Astrocyte (in vitro differentiated cells and primary cell): ENCODE measurements at regions not wholly inside any gene's neighbourhood (a gene's known extent, or its start where the extent isn't known, plus 50 kb on each side); places are given as distances from the start of the nearest gene placed in this dataset.

Experiments used
- DNase-seq: peaks from one replicate; pipeline ENCODE4 v3.0.0-alpha.2; 2010; ENCODE audit warnings: low read depth
- FAIRE-seq: peaks from 2 replicates; lab custom pipeline; 2011; peaks lifted over from hg19 to GRCh38; lab: Jason Lieb, UNC
- H2AFZ ChIP-seq: 2 replicates; pipeline ENCODE4 v1.6.0; 2012; ENCODE audit warnings: low read depth, low read length, inconsistent platforms
- H3K27ac ChIP-seq: 2 replicates; pipeline ENCODE4 v1.5.1; 2011; ENCODE audit warnings: low read depth, low read length, inconsistent platforms
- H3K27me3 ChIP-seq: 2 replicates; pipeline ENCODE4 v1.6.0; 2011; ENCODE audit warnings: low read length, inconsistent platforms; ENCODE audit not compliant: insufficient read depth
- H3K36me3 ChIP-seq: 2 replicates; pipeline ENCODE4 v1.5.1; 2011; ENCODE audit warnings: low read length, inconsistent platforms; ENCODE audit not compliant: insufficient read depth
- H3K4me1 ChIP-seq: 2 replicates; pipeline ENCODE4 v1.5.1; 2011; ENCODE audit warnings: low read length, inconsistent platforms; ENCODE audit not compliant: insufficient read depth
- H3K4me2 ChIP-seq: 2 replicates; pipeline ENCODE4 v1.6.0; 2012; ENCODE audit warnings: low read length, inconsistent platforms
- H3K4me3 ChIP-seq: 2 replicates; pipeline ENCODE4 v1.5.1; 2011; ENCODE audit warnings: low read depth, mild to moderate bottlenecking, low read length, inconsistent platforms; ENCODE audit not compliant: insufficient read depth
- H3K79me2 ChIP-seq: 2 replicates; pipeline ENCODE4 v1.6.0; 2012; ENCODE audit warnings: mild to moderate bottlenecking, low read length, inconsistent platforms; ENCODE audit not compliant: insufficient read depth
- H3K9ac ChIP-seq: 2 replicates; pipeline ENCODE4 v1.6.0; 2012; ENCODE audit warnings: mild to moderate bottlenecking, low read length, inconsistent platforms
- H3K9me3 ChIP-seq: 2 replicates; pipeline ENCODE4 v1.5.1; 2012; ENCODE audit warnings: low read depth, mild to moderate bottlenecking, low read length, inconsistent platforms; ENCODE audit not compliant: insufficient read depth
- H4K20me1 ChIP-seq: 2 replicates; pipeline ENCODE4 v1.6.0; 2012; ENCODE audit warnings: low read length, inconsistent platforms; ENCODE audit not compliant: insufficient read depth
- H3K27ac Mint-ChIP-seq: one replicate; pipeline ENCODE4 v1.8.0; 2021; ENCODE audit warnings: mild to moderate bottlenecking, mixed read lengths; ENCODE audit not compliant: unreplicated experiment
- H3K27me3 Mint-ChIP-seq: one replicate; pipeline ENCODE4 v1.8.0; 2021; ENCODE audit warnings: low read depth, mixed read lengths; ENCODE audit not compliant: unreplicated experiment
- H3K36me3 Mint-ChIP-seq: one replicate; pipeline ENCODE4 v1.8.0; 2021; ENCODE audit warnings: low read depth, mixed read lengths; ENCODE audit not compliant: unreplicated experiment
- H3K4me1 Mint-ChIP-seq: one replicate; pipeline ENCODE4 v1.8.0; 2021; ENCODE audit warnings: low read depth, mixed read lengths; ENCODE audit not compliant: unreplicated experiment
- H3K4me3 Mint-ChIP-seq: one replicate; pipeline ENCODE4 v1.8.0; 2021; ENCODE audit warnings: mild to moderate bottlenecking, moderate library complexity, mixed read lengths; ENCODE audit not compliant: unreplicated experiment
- H3K9me3 Mint-ChIP-seq: one replicate; pipeline ENCODE4 v1.8.0; 2021; ENCODE audit warnings: mild to moderate bottlenecking, mixed read lengths; ENCODE audit not compliant: unreplicated experiment
- EZH2 ChIP-seq: IDR thresholded peaks from 2 replicates; pipeline ENCODE4 v1.6.1; 2012; ENCODE audit warnings: mild to moderate bottlenecking, low read length, inconsistent platforms; ENCODE audit not compliant: insufficient read depth
- TF ChIP-seq, protein P1 (sequence below): IDR thresholded peaks from 2 replicates; pipeline ENCODE4 v1.5.1; 2011; ENCODE audit warnings: low read depth, mild to moderate bottlenecking, inconsistent platforms, low read length, moderate library complexity; ENCODE audit not compliant: insufficient read depth

DNA sequence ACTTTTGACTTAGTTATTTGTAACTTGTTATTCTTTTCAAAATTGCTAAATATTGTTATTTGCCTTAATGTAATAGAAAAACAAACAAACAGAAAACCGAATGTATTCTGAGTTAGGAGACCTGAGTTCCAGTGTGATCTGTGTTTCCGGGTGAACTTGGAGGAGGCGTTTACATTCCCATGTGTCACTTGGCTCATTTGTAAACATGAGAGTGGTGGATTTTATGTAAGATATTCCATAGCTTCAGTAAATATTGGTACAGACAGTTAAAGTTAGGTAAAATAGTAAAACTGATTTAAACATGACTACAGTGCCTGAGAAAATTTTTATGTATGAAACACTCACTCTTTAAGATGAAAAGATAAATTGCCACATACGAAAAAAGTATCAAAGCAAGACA, 287.3 kb upstream of the POU1F1 start:
- Histone ChIP-seq H3K4me1 (no peaks in the 10 kb centered on the region), H3K79me2 (no peaks in the 10 kb centered on the region), H4K20me1 (no peaks in the 10 kb centered on the region), H3K27me3 (no peaks in the 10 kb centered on the region), H3K9me3 (no peaks in the 10 kb centered on the region), H2AFZ (no peak overlapping the region), H3K4me2 (no peak overlapping the region), H3K36me3 (no peaks in the 10 kb centered on the region), H3K4me3 (no peak overlapping the region), H3K9ac (no peak overlapping the region), H3K27ac (no peak overlapping the region)
- H3K9me3 Mint-ChIP-seq = no peaks in the 10 kb centered on the region
- TF ChIP-seq EZH2 = no peak
- H3K4me1 Mint-ChIP-seq = no peaks in the 10 kb centered on the region
- DNase-seq (no peak), FAIRE-seq (no peak)
- no peaks in the 10 kb centered on the region for H3K36me3 Mint-ChIP-seq
- no peak overlapping the region for H3K4me3 Mint-ChIP-seq
- H3K27me3 Mint-ChIP-seq = no peaks in the 10 kb centered on the region
- no peak overlapping the region for H3K27ac Mint-ChIP-seq

DNA sequence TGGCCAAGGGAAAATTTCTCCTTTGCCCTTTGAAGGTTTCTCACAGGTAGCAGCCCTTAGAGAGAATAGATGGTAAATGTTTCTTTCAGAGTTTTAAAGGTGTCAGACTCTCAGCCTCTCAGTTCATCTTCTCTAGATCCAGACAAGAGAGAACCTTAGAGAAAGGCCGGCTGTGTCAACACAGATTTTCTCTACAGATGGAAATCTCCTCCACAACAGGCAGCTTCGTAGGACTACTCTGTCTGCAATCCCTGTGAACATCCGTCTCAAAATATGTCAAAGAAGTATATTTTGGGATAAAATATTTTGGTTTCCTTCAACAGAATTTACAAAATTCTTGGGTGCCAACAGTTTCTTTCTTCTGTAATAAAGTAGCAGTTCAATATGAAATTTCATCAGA, 282.1 kb upstream of the POU1F1 start:
- Histone ChIP-seq H3K4me1 (no peaks in the 10 kb centered on the region), H4K20me1 (no peaks in the 10 kb centered on the region), H3K4me2 (no peak overlapping the region), H3K4me3 (no peak overlapping the region), H3K9me3 (no peaks in the 10 kb centered on the region), H3K79me2 (no peaks in the 10 kb centered on the region), H3K27me3 (no peaks in the 10 kb centered on the region), H2AFZ (no peak overlapping the region), H3K9ac (no peak overlapping the region), H3K36me3 (no peaks in the 10 kb centered on the region), H3K27ac (no peak overlapping the region)
- no peak for DNase-seq
- Mint-ChIP-seq H3K27me3 (no peaks in the 10 kb centered on the region), H3K27ac (no peak overlapping the region), H3K36me3 (no peaks in the 10 kb centered on the region), H3K9me3 (no peaks in the 10 kb centered on the region), H3K4me1 (peaks cover 11% of the 10 kb centered on the region), H3K4me3 (no peak overlapping the region)
- FAIRE-seq = no peak
- TF ChIP-seq EZH2 = no peak
- TF ChIP-seq, protein P1, sequence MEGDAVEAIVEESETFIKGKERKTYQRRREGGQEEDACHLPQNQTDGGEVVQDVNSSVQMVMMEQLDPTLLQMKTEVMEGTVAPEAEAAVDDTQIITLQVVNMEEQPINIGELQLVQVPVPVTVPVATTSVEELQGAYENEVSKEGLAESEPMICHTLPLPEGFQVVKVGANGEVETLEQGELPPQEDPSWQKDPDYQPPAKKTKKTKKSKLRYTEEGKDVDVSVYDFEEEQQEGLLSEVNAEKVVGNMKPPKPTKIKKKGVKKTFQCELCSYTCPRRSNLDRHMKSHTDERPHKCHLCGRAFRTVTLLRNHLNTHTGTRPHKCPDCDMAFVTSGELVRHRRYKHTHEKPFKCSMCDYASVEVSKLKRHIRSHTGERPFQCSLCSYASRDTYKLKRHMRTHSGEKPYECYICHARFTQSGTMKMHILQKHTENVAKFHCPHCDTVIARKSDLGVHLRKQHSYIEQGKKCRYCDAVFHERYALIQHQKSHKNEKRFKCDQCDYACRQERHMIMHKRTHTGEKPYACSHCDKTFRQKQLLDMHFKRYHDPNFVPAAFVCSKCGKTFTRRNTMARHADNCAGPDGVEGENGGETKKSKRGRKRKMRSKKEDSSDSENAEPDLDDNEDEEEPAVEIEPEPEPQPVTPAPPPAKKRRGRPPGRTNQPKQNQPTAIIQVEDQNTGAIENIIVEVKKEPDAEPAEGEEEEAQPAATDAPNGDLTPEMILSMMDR = no peak

DNA sequence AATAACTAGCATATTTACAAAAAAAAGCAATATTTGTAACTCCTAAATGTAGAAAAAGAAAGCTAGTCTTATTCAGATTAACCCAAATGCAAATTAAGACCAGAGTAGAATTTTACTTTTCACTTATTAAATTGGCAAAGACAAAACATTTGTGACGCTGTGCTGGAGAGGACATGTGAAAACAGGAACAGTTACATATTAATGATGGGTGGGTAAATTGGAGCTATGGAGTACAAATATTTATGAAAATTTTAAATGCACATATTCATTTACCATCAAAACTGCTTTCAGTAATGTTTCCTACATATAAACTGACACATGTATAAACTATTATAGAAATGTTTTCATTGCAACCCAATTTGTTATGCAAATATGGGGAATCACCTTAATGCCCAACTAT, 278.9 kb upstream of the POU1F1 start:
- no peak overlapping the region for H3K27ac Mint-ChIP-seq
- H3K4me3 Mint-ChIP-seq = no peak overlapping the region
- H3K36me3 Mint-ChIP-seq = no peaks in the 10 kb centered on the region
- no peak overlapping the region for H2AFZ ChIP-seq
- FAIRE-seq (no peak), DNase-seq (no peak)
- H3K27me3 Mint-ChIP-seq = no peaks in the 10 kb centered on the region
- no peaks in the 10 kb centered on the region for H3K36me3 ChIP-seq
- H3K4me1 Mint-ChIP-seq = peaks cover 11% of the 10 kb centered on the region
- H3K4me1 ChIP-seq = no peaks in the 10 kb centered on the region
- no peak overlapping the region for H3K4me2 ChIP-seq
- no peaks in the 10 kb centered on the region for H3K9me3 ChIP-seq
- H4K20me1 ChIP-seq = no peaks in the 10 kb centered on the region
- H3K27ac ChIP-seq = no peak overlapping the region
- no peaks in the 10 kb centered on the region for H3K79me2 ChIP-seq
- no peak overlapping the region for H3K9ac ChIP-seq
- H3K4me3 ChIP-seq = no peak overlapping the region
- no peaks in the 10 kb centered on the region for H3K9me3 Mint-ChIP-seq
- TF ChIP-seq EZH2 = no peak
- TF ChIP-seq, protein P1 = no peak
- H3K27me3 ChIP-seq = no peaks in the 10 kb centered on the region
